Kasumi-1 (cell line): ENCODE measurements at regions not wholly inside any gene's neighbourhood (a gene's known extent, or its start where the extent isn't known, plus 50 kb on each side); places are given as distances from the start of the nearest gene placed in this dataset.

ENCODE experiments used
- DNase-seq, 2 experiments: peaks; one replicate each; lab custom pipeline; 2025; lab: John Stamatoyannopoulos, UW

GRCh38 chr21:15526798-15527197 lies 203.0 kb upstream of the USP25 start:
- DNase-seq = no peak

DNA sequence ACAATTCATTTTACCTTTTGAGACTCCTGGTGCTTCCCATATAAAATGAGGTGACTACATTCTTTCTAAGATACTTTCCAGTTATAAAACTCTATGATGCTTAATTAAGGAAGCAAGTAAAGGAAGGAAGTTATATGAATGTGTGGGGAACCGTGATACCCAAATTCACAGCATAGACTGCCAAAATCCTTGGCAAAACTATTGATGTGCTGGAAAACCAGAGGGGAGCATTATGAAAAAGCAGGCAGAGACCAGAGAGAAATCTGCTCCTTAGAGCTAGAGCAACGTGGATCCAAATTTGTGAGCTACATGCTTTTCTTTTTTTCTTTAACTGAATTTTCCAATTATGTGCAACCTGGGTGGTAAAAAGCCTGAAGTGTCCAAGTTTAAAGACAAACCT lies 201.4 kb upstream of the USP25 start:
- no peak for DNase-seq

DNA sequence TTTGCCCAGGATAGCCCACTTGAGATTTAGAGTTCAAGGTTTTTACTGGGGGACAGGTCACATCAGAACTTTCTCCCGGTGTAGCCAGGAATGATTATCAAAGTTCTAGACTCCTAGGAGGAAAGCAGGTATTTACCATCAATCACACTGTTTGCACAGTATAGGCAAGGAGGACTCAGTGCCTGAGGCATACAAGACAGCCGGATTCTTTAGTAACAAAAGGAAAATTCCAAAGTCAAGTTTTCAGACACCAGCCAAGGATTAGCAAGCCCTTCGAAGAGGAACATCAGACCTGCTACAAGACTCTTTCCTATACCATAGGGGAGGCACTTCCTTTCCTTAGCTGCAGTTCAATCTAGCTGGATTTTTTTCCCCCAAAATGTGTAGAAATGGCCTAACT lies 197.8 kb upstream of the USP25 start:
- DNase-seq = no peak

GRCh38 chr21:15533618-15534017 lies 196.2 kb upstream of the USP25 start:
- no peak for DNase-seq

GRCh38 chr21:15534450-15534886 lies 195.3 kb upstream of the USP25 start:
- DNase-seq = peak; percentile 53 to 67

- DNase-seq = no peak
These were observed 190.4 kb upstream of the USP25 start for GRCh38 chr21:15539376-15539775.

DNA sequence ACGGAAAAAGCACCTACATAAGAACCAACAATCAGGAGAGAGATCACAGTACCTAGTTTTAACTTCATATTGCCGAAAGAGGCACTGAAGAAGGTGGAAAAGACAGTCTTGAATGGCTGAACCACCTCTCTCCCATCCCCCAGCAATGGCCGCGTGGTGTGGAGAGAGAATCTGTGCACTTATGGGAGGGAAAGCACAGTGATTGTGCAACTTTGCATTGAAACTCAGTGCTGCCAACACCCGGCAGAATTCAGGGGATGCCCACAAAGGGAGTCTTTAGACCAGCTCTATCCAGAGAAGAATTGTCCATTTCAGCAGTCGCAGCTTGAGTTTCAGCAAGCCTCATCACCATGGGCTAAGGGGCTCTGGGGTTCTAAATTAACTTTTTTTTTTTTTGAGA lies 186.3 kb upstream of the USP25 start:
- no peak for DNase-seq

DNA sequence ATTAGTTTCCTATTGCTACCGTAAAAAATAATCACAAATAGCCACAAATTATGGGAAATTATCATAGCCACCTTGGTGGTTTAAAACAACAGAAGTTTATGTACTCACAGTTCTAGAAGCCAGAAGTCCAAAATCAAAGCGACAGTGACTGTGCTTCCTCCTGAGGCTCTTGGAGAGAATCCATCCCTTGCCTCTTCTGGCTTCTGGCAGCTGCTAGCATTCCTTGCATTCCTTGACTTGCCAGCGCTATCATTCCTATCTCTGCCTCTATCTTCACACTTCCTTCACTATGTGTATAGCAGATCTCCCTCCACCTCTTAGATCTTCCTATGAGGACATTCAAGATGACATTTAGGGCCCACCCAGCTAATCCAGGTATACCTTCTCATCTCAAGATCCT lies 180.1 kb upstream of the USP25 start:
- no peak for DNase-seq

- peak; percentile 66 to 79 for DNase-seq
These were observed 176.8 kb upstream of the USP25 start for GRCh38 chr21:15552914-15553494.

DNA sequence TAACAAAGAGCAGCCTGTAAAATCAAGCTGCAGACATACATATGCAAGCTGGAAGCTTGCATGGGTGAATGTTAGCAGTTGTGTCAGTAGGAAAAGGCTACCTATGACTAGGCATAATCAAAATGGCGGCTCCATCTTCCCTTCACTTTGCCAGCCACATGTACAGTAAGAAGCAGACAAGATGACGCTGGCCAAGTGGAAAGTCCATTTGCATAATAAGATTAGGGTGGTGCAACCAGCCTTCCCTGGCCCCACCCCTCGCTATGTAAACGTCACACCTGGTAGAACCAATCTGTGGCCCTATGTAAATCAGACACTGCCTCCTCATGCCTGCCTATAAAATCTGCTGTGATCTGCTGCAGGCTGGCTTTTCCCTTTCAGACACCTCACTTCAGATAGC lies 171.9 kb upstream of the USP25 start:
- DNase-seq = no peak

DNA sequence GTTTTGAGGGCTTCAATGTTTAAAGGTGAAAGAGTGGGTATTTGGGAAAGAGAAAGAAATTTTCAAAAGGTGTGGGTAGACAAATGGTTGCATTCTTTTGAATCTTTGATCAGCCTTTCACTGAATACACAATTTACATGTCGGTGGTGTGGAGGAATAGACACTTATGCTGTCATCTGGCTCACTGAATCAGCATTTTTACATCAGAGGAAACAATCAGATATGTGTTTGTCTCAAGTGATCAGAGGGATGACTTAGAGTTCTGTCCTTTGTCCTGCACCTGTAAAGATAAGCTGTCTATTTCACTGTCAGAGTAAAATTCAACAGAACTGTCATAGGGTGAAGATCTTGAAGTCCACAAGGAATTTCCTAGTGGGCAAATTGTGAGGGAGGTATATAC lies 170.9 kb upstream of the USP25 start:
- no peak for DNase-seq

GRCh38 chr21:15559660-15560059 lies 170.1 kb upstream of the USP25 start:
- DNase-seq = no peak

- DNase-seq = no peak
These were observed 169.3 kb upstream of the USP25 start for GRCh38 chr21:15560383-15561056.

GRCh38 chr21:15562748-15563147 lies 167.0 kb upstream of the USP25 start:
- no peak for DNase-seq

DNA sequence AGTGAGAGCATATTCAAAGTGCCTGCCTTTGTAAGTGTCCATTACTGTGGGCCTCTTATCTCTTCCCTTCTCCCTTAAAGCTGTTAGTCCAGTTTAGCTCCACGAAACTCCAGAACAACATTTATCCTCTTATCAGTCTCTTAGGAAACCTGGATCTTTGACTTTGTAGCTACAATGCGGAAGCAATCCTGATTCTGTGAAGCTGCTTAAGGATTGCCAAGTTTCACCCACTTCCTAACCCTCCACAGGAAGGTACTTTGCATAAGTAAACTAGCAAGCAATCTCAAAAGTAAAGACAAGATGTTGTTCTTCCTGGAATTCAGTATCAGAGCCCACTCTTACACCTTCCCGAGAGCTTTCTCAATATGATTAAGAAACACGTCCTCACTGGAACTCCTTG lies 164.9 kb upstream of the USP25 start:
- no peak for DNase-seq

- no peak for DNase-seq
These were observed 163.1 kb upstream of the USP25 start for GRCh38 chr21:15566703-15567102.

DNA sequence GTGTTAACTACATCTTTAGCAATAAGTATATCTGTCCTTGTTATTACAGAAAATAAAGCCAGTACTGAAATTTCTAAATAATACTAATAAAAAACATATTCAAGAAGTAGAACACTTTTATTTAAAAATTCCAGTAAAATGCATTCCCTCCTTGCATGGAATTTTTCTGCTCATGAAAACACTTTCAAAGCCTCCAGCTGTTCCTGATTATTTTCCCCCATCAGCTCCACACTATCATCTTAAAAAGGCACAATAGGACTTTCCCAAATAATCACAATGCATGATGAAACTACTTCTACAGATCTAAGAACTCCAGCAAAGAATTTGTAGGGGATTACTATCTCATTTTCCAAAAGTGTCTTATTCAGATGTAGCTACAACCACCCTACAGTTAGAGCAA lies 162.6 kb upstream of the USP25 start:
- DNase-seq = no peak

DNA sequence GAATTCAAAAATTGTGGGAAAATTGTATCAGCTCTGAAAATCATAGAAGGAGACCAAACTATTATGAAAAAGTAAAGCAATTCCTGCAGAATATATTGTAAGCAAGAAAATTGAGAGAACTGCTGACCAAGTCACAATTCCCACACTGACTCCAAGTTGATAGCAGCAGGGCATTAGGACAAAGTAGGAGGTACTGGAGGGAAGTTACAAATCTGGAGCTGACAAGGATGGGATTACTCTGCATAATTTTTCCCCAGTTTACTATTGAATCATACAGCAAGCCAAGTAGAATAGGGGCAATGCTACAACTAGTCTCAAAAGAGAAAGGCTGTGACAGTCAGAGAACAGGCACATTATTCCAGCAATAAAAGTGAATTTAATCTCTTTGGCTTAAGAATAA lies 161.3 kb upstream of the USP25 start:
- DNase-seq = no peak

- DNase-seq = no peak
These were observed 142.9 kb upstream of the USP25 start for GRCh38 chr21:15586752-15587427.

- peak; percentile 70 to 76 for DNase-seq
These were observed 137.4 kb upstream of the USP25 start for GRCh38 chr21:15592271-15592860.

- no peak for DNase-seq
These were observed 136.8 kb upstream of the USP25 start for GRCh38 chr21:15592957-15593356.

- DNase-seq = no peak
These were observed 128.4 kb upstream of the USP25 start for GRCh38 chr21:15601390-15601789.

- no peak for DNase-seq
These were observed 125.4 kb upstream of the USP25 start for GRCh38 chr21:15604413-15604812.
